ENCODE measurements at regions not wholly inside any gene's neighbourhood (a gene's known extent, or its start where the extent isn't known, plus 50 kb on each side); places are given as distances from the start of the nearest gene placed in this dataset.

DNA sequence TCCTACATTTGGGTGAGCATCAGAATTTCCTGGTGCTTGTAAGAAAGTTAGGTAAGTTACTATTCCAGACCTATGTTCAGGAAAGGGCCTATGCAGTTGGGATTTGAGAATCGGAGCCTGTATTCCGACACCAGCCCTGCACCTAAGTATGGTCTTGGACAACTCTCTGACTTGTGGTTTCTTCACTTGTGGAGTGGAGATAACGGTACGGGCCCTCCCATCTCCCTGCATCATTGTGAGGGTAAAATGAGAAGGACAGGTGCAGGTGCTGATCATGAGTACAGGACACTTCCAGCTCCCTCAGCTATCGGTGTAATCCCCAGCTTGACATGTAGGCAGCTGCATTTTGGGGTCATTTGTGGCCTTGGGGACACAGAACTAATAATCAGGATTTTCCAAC, 138.3 kb upstream of the NAMPT start:
- H3K4me1 ChIP-seq (ENCODE audit: control insufficient read depth in 2 of 3, insufficient read depth in 2 of 3, low read depth in 1 of 3, low read length in 3 of 3): peaks cover 0 to 10% (median 3%) of the 10 kb centered on the region in 3 donors
- TF ChIP-seq, protein P1, sequence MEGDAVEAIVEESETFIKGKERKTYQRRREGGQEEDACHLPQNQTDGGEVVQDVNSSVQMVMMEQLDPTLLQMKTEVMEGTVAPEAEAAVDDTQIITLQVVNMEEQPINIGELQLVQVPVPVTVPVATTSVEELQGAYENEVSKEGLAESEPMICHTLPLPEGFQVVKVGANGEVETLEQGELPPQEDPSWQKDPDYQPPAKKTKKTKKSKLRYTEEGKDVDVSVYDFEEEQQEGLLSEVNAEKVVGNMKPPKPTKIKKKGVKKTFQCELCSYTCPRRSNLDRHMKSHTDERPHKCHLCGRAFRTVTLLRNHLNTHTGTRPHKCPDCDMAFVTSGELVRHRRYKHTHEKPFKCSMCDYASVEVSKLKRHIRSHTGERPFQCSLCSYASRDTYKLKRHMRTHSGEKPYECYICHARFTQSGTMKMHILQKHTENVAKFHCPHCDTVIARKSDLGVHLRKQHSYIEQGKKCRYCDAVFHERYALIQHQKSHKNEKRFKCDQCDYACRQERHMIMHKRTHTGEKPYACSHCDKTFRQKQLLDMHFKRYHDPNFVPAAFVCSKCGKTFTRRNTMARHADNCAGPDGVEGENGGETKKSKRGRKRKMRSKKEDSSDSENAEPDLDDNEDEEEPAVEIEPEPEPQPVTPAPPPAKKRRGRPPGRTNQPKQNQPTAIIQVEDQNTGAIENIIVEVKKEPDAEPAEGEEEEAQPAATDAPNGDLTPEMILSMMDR (IDR thresholded peaks at IDR 0.05; ENCODE audit: borderline replicate concordance, extremely low read depth, insufficient read depth): no peak
- H3K9ac ChIP-seq (ENCODE audit: low read length in 3 of 3): no peak overlapping the region
- H3K36me3 ChIP-seq (ENCODE audit: control insufficient read depth in 2 of 3, insufficient read depth in 3 of 3, low read length in 3 of 3): no peaks in the 10 kb centered on the region
- no peaks in the 10 kb centered on the region for H3K27me3 ChIP-seq (ENCODE audit: control insufficient read depth, insufficient read depth, low read length)
- no peaks in the 10 kb centered on the region for H3K9me3 ChIP-seq (ENCODE audit: control insufficient read depth in 2 of 3, insufficient read depth in 1 of 3, low read length in 3 of 3)
- no peak overlapping the region for H3K27ac ChIP-seq (ENCODE audit: low read depth in 2 of 2, low read length in 2 of 2)
- intact Hi-C loops (cut with DNase I): no loop called here
- no peak overlapping the region for H3K4me3 ChIP-seq (ENCODE audit: low read length in 3 of 3)
- FAIRE-seq (no peak), DNase-seq (no peak)

DNA sequence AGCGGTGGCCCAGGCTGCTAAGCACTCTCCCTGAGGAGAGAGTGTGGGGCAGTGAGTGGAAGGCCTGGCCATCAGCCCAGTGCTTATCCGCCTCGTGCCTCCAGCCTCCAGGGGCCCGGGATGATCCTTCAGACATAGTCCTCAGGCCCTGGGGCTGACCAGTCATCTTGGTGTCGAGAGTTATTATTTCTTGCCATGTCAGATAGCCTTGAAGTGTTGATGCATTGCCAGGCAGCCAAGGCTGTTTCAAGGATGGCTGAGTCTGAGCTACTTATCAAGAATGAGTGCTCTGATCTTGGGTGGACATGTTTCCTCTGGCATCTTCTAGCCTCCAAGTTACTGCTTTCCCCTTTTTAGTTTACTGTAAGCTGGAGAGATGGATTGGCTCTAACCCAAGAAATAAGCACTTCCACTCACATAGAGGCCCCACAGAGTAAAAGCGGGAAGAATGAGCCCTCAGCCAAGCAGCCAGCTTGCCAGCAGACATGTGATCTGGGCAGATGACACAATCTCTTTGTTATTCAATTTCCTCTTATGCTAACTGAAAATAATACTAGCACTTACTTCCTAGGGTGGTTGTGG, 136.5 kb upstream of the NAMPT start:
- H3K9ac ChIP-seq (ENCODE audit: low read length in 3 of 3): no peak overlapping the region
- TF ChIP-seq, protein P1 (IDR thresholded peaks at IDR 0.05; ENCODE audit: borderline replicate concordance, extremely low read depth, insufficient read depth): no peak
- peak overlapping the region; percentile 25 to 78 for H3K27ac ChIP-seq (ENCODE audit: low read depth in 2 of 2, low read length in 2 of 2)
- no peak for FAIRE-seq
- peak in 3 of 5 donors; percentile 32 to 93 (median 57) for DNase-seq
- H3K36me3 ChIP-seq (ENCODE audit: control insufficient read depth in 2 of 3, insufficient read depth in 3 of 3, low read length in 3 of 3): no peaks in the 10 kb centered on the region
- intact Hi-C loops (cut with DNase I): no loop called here
- H3K4me3 ChIP-seq (ENCODE audit: low read length in 3 of 3): no peak overlapping the region
- H3K4me1 ChIP-seq (ENCODE audit: control insufficient read depth in 2 of 3, insufficient read depth in 2 of 3, low read depth in 1 of 3, low read length in 3 of 3): peaks cover 0 to 10% (median 3%) of the 10 kb centered on the region in 3 donors
- H3K27me3 ChIP-seq (ENCODE audit: control insufficient read depth, insufficient read depth, low read length): no peaks in the 10 kb centered on the region
- H3K9me3 ChIP-seq (ENCODE audit: control insufficient read depth in 2 of 3, insufficient read depth in 1 of 3, low read length in 3 of 3): peaks cover 0 to 4% (median 0%) of the 10 kb centered on the region in 3 donors

DNA sequence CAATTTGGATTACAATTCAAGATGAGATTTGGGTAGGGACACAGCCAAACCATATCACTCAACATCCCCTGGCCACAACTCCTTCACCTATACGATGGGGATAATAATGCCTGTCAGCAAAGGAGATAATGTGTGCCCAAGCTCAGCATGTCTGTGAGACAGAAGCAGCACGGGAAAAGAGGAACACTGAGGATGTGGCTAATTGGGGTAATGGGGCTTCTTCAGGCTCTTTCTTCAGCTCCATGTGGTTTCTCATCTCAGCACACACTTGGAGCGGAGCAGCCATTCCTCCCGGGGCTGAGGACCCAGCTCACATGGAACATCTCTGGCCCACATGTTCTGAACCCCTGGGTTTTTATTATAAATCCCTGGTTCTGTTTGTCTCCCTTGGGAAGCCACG, 136.0 kb upstream of the NAMPT start:
- DNase-seq (no peak), FAIRE-seq (no peak)
- TF ChIP-seq, protein P1 (IDR thresholded peaks at IDR 0.05; ENCODE audit: borderline replicate concordance, extremely low read depth, insufficient read depth): no peak
- intact Hi-C loops (cut with DNase I): no loop called here
- H3K9me3 ChIP-seq (ENCODE audit: control insufficient read depth in 2 of 3, insufficient read depth in 1 of 3, low read length in 3 of 3): peaks cover 0 to 4% (median 0%) of the 10 kb centered on the region in 3 donors
- H3K4me3 ChIP-seq (ENCODE audit: low read length in 3 of 3): no peak overlapping the region
- no peak overlapping the region for H3K9ac ChIP-seq (ENCODE audit: low read length in 3 of 3)
- H3K36me3 ChIP-seq (ENCODE audit: control insufficient read depth in 2 of 3, insufficient read depth in 3 of 3, low read length in 3 of 3): no peaks in the 10 kb centered on the region
- H3K27me3 ChIP-seq (ENCODE audit: control insufficient read depth, insufficient read depth, low read length): no peaks in the 10 kb centered on the region
- peaks cover 0 to 10% (median 3%) of the 10 kb centered on the region in 3 donors for H3K4me1 ChIP-seq (ENCODE audit: control insufficient read depth in 2 of 3, insufficient read depth in 2 of 3, low read depth in 1 of 3, low read length in 3 of 3)
- peak overlapping the region; percentile 25 to 78 for H3K27ac ChIP-seq (ENCODE audit: low read depth in 2 of 2, low read length in 2 of 2)

DNA sequence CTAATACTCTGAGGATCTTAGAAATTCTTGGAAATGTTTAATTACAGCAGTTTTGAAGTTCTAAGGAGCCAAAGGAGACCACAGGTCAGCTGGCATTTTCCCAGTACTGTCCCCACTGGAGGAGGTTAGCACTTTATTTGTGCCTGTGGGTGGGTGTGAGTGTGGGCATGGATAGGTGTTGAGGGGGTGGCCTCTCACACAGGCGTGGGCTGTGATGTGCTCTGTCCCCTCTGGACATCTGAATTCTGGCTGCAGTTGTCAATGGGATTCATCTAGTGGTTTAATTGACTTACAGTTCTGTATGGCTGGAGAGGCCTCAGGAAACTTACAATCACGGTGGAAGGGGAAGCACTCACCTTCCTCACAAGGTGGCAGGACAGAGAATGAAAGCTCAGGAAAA, 135.4 kb upstream of the NAMPT start:
- peaks cover 0 to 4% (median 0%) of the 10 kb centered on the region in 3 donors for H3K9me3 ChIP-seq (ENCODE audit: control insufficient read depth in 2 of 3, insufficient read depth in 1 of 3, low read length in 3 of 3)
- FAIRE-seq (no peak), DNase-seq (no peak)
- no peak overlapping the region for H3K27ac ChIP-seq (ENCODE audit: low read depth in 2 of 2, low read length in 2 of 2)
- H3K27me3 ChIP-seq (ENCODE audit: control insufficient read depth, insufficient read depth, low read length): no peaks in the 10 kb centered on the region
- no peak overlapping the region for H3K9ac ChIP-seq (ENCODE audit: low read length in 3 of 3)
- H3K4me3 ChIP-seq (ENCODE audit: low read length in 3 of 3): no peak overlapping the region
- TF ChIP-seq, protein P1 (IDR thresholded peaks at IDR 0.05; ENCODE audit: borderline replicate concordance, extremely low read depth, insufficient read depth): no peak
- intact Hi-C loops (cut with DNase I): no loop called here
- peaks cover 0 to 6% (median 1%) of the 10 kb centered on the region in 3 donors for H3K4me1 ChIP-seq (ENCODE audit: control insufficient read depth in 2 of 3, insufficient read depth in 2 of 3, low read depth in 1 of 3, low read length in 3 of 3)
- H3K36me3 ChIP-seq (ENCODE audit: control insufficient read depth in 2 of 3, insufficient read depth in 3 of 3, low read length in 3 of 3): no peaks in the 10 kb centered on the region
